Adrenal gland (tissue), 5 donors: ENCODE measurements at regions not wholly inside any gene's neighbourhood (a gene's known extent, or its start where the extent isn't known, plus 50 kb on each side); places are given as distances from the start of the nearest gene placed in this dataset.

Experiments used
- CTCF ChIP-seq, 6 experiments: fragments of 450-650 bp in 4 of 6; fragments of 200-600 bp in 2 of 6; sonication (generic) in 1 of 6; IDR thresholded peaks; 1 replicate in 5 of 6; 2 replicates in 1 of 6; pipeline versions ENCODE4 v1.5.1 to v1.8.0; 2016 to 2021; ENCODE audit warnings: antibody characterized with exemption in 6 of 6, mild to moderate bottlenecking in 2 of 6, moderate library complexity in 1 of 6
- POLR2A ChIP-seq, 2 donors: fragments of 450-650 bp; IDR thresholded peaks; one replicate each; pipeline ENCODE4 v1.6.1; 2017; ENCODE audit warnings: antibody characterized with exemption in 2 of 2, mild to moderate bottlenecking in 2 of 2, moderate library complexity in 1 of 2
- donor health status: DM: no; HTN: no; CAD: no.

- no peak for TF ChIP-seq CTCF (IDR thresholded peaks at IDR 0.05)
- TF ChIP-seq POLR2A (IDR thresholded peaks at IDR 0.05): no peak
These were observed 575.0 kb downstream of the PRKD1 start for GRCh38 chr14:29352706-29353080.
